Loucy (cell line): ENCODE measurements at regions not wholly inside any gene's neighbourhood (a gene's known extent, or its start where the extent isn't known, plus 50 kb on each side); places are given as distances from the start of the nearest gene placed in this dataset.

Experiments used
- H2AFZ ChIP-seq: fragments of 200-600 bp; sonication (generic); 2 replicates; pipeline ENCODE4 v1.6.0; 2016; ENCODE audit warnings: antibody characterized with exemption, mild to moderate bottlenecking, low read length, moderate library complexity
- H3F3A ChIP-seq: fragments of 200-600 bp; 2 replicates; pipeline ENCODE4 v1.6.0; 2016; ENCODE audit warnings: antibody characterized with exemption, low read depth, mild to moderate bottlenecking
- H3K27me3 ChIP-seq: fragments of 200-600 bp; sonication (generic); 2 replicates; pipeline ENCODE4 v1.6.1; 2014; ENCODE audit warnings: low read length, mild to moderate bottlenecking; ENCODE audit not compliant: insufficient read depth, poor library complexity, severe bottlenecking
- H3K36me3 ChIP-seq: fragments of 200-600 bp; sonication (generic); 2 replicates; pipeline ENCODE4 v1.6.1; 2016; ENCODE audit warnings: low read length; ENCODE audit not compliant: insufficient read depth
- H3K4me1 ChIP-seq: fragments of 200-600 bp; sonication (generic); 2 replicates; pipeline ENCODE4 v1.5.1; 2014; ENCODE audit warnings: low read length, mild to moderate bottlenecking; ENCODE audit not compliant: insufficient read depth, poor library complexity, severe bottlenecking
- H3K4me2 ChIP-seq: fragments of 200-600 bp; sonication (generic); 2 replicates; pipeline ENCODE4 v1.6.0; 2014; ENCODE audit warnings: antibody characterized with exemption, low read length, low read depth, mild to moderate bottlenecking; ENCODE audit not compliant: poor library complexity, severe bottlenecking
- H3K4me3 ChIP-seq: fragments of 200-600 bp; sonication (generic); 2 replicates; pipeline ENCODE4 v1.5.1; 2014; ENCODE audit warnings: low read length, mild to moderate bottlenecking, mixed read lengths; ENCODE audit not compliant: poor library complexity, severe bottlenecking
- H3K79me2 ChIP-seq: fragments of 200-600 bp; sonication (generic); 2 replicates; pipeline ENCODE4 v1.6.1; 2014; ENCODE audit warnings: low read length; ENCODE audit not compliant: insufficient read depth
- H3K9ac ChIP-seq: fragments of 200-600 bp; sonication (generic); 2 replicates; pipeline ENCODE4 v1.6.0; 2014; ENCODE audit warnings: mild to moderate bottlenecking, low read depth, low read length, moderate library complexity; ENCODE audit not compliant: poor library complexity, severe bottlenecking
- H3K9me2 ChIP-seq: fragments of 200-600 bp; sonication (generic); replicated peaks from 2 replicates; pipeline ENCODE4 v1.6.1; 2016; ENCODE audit warnings: low read depth, low read length, mixed read lengths
- H3K9me3 ChIP-seq: fragments of 200-600 bp; sonication (generic); 2 replicates; pipeline ENCODE4 v1.6.1; 2014; ENCODE audit warnings: mild to moderate bottlenecking, antibody characterized with exemption, low read length, low read depth; ENCODE audit not compliant: insufficient read depth
- H4K20me1 ChIP-seq: fragments of 200-600 bp; sonication (generic); 2 replicates; pipeline ENCODE4 v1.6.0; 2014; ENCODE audit warnings: antibody characterized with exemption, low read length, mild to moderate bottlenecking; ENCODE audit not compliant: insufficient read depth, poor library complexity, severe bottlenecking
- CTCF ChIP-seq: fragments of 200-600 bp; sonication (generic); conservative IDR thresholded peaks from 2 replicates; pipeline ENCODE4 v1.5.1; 2014; ENCODE audit warnings: mild to moderate bottlenecking, antibody characterized with exemption, low read length
- EZH2phosphoT487 ChIP-seq: fragments of 200-600 bp; IDR thresholded peaks from 2 replicates; pipeline ENCODE4 v1.6.1; 2018; ENCODE audit warnings: antibody characterized with exemption, mild to moderate bottlenecking, moderate library complexity, borderline replicate concordance

GRCh38 chr2:51855683-51856082, 823.8 kb upstream of the NRXN1 start:
- H3K4me1 ChIP-seq, result no peaks in the 10 kb centered on the region
- H3F3A ChIP-seq, result no peaks in the 10 kb centered on the region
- H3K27me3 ChIP-seq, result no peaks in the 10 kb centered on the region
- H3K79me2 ChIP-seq, result no peaks in the 10 kb centered on the region
- TF ChIP-seq EZH2phosphoT487, result no peak
- no peak for TF ChIP-seq CTCF
- H3K4me2 ChIP-seq, result no peak overlapping the region
- no peak overlapping the region for H3K9ac ChIP-seq
- H4K20me1 ChIP-seq, result no peaks in the 10 kb centered on the region
- H3K4me3 ChIP-seq, result no peak overlapping the region
- no peaks in the 10 kb centered on the region for H3K9me2 ChIP-seq
- no peaks in the 10 kb centered on the region for H3K36me3 ChIP-seq
- no peak overlapping the region for H2AFZ ChIP-seq
- no peaks in the 10 kb centered on the region for H3K9me3 ChIP-seq

- no peaks in the 10 kb centered on the region for H3K9me2 ChIP-seq
- H3K36me3 ChIP-seq, result no peaks in the 10 kb centered on the region
- no peaks in the 10 kb centered on the region for H3K79me2 ChIP-seq
- H4K20me1 ChIP-seq, result no peaks in the 10 kb centered on the region
- no peaks in the 10 kb centered on the region for H3K27me3 ChIP-seq
- no peaks in the 10 kb centered on the region for H3K4me1 ChIP-seq
- no peak overlapping the region for H3K4me2 ChIP-seq
- H3K9me3 ChIP-seq, result no peaks in the 10 kb centered on the region
- TF ChIP-seq EZH2phosphoT487, result no peak
- no peak for TF ChIP-seq CTCF
- no peak overlapping the region for H3K9ac ChIP-seq
- no peak overlapping the region for H3K4me3 ChIP-seq
- no peaks in the 10 kb centered on the region for H3F3A ChIP-seq
- no peak overlapping the region for H2AFZ ChIP-seq
These were observed 814.9 kb upstream of the NRXN1 start for GRCh38 chr2:51846796-51847195.

- H3K79me2 ChIP-seq, result no peaks in the 10 kb centered on the region
- H3F3A ChIP-seq, result no peaks in the 10 kb centered on the region
- H3K9me2 ChIP-seq, result no peaks in the 10 kb centered on the region
- no peak overlapping the region for H3K9ac ChIP-seq
- no peaks in the 10 kb centered on the region for H4K20me1 ChIP-seq
- H2AFZ ChIP-seq, result no peak overlapping the region
- no peaks in the 10 kb centered on the region for H3K36me3 ChIP-seq
- H3K9me3 ChIP-seq, result no peaks in the 10 kb centered on the region
- no peaks in the 10 kb centered on the region for H3K27me3 ChIP-seq
- H3K4me3 ChIP-seq, result no peak overlapping the region
- no peak for TF ChIP-seq EZH2phosphoT487
- TF ChIP-seq CTCF, result no peak
- H3K4me1 ChIP-seq, result no peaks in the 10 kb centered on the region
- H3K4me2 ChIP-seq, result no peak overlapping the region
These were observed 814.1 kb upstream of the NRXN1 start for GRCh38 chr2:51846018-51846417.
